ENCODE measurements at regions not wholly inside any gene's neighbourhood (a gene's known extent, or its start where the extent isn't known, plus 50 kb on each side); places are given as distances from the start of the nearest gene placed in this dataset.

DNA sequence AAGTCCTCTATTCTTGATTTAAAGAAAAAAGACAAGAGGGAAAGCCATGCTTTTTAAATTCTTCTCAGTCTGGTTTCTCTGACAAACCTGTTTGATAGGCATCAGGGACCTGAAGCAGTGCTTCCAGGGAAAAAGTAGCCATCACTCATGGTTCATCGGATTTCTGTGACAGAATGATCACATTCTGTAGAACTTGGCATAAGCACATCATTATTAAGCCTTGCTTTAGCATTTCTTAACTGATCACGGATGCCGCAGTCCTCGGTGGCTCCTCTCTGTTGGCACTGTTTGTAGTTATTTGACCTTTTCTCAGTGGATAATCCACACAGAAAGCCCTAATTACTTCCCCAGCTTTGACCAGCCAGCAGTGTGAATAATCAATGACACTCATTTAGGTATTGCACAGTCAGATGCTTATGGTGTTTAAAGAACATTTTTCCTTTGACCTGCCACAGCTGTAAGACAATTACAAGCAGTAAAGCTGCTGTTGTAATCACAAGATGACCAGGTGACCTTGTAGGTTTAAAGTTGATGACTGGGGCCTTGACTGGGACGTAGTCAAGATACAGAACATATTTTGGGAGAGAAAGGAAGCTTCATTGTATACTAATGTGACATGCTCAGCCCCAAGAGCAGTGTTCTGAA is 64.4 kb upstream of the SKAP2 start:
- TF ChIP-seq, protein P1, sequence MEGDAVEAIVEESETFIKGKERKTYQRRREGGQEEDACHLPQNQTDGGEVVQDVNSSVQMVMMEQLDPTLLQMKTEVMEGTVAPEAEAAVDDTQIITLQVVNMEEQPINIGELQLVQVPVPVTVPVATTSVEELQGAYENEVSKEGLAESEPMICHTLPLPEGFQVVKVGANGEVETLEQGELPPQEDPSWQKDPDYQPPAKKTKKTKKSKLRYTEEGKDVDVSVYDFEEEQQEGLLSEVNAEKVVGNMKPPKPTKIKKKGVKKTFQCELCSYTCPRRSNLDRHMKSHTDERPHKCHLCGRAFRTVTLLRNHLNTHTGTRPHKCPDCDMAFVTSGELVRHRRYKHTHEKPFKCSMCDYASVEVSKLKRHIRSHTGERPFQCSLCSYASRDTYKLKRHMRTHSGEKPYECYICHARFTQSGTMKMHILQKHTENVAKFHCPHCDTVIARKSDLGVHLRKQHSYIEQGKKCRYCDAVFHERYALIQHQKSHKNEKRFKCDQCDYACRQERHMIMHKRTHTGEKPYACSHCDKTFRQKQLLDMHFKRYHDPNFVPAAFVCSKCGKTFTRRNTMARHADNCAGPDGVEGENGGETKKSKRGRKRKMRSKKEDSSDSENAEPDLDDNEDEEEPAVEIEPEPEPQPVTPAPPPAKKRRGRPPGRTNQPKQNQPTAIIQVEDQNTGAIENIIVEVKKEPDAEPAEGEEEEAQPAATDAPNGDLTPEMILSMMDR (IDR thresholded peaks at IDR 0.05; ENCODE audit: control insufficient read depth, insufficient read depth, low read depth, low read length, missing control alignments): no peak
- no peak overlapping the region for H3K4me3 ChIP-seq (ENCODE audit: control insufficient read depth, low read depth, low read length)
- DNase-seq (ENCODE audit: low read depth): no peak

DNA sequence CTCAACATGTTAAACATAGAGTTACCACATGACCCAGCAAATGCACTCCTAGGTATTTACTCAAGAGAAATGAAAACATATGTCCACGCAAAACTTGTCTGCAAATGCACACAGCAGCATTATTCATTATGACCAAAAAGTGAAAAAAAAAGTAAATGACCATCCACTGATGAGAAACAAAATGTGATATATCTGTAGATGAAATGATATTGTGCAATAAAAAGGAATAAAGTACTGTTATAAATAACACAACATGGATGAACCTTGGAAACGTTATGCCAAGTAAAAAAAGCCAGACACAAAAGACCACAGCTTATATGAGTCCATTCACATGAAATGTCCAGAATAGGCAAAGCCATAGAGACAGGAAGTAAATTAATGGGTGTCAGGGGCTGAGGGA is 61.4 kb upstream of the SKAP2 start:
- H3K4me3 ChIP-seq (ENCODE audit: control insufficient read depth, low read depth, low read length): no peak overlapping the region
- TF ChIP-seq, protein P1 (IDR thresholded peaks at IDR 0.05; ENCODE audit: control insufficient read depth, insufficient read depth, low read depth, low read length, missing control alignments): no peak
- DNase-seq (ENCODE audit: low read depth): no peak

DNA sequence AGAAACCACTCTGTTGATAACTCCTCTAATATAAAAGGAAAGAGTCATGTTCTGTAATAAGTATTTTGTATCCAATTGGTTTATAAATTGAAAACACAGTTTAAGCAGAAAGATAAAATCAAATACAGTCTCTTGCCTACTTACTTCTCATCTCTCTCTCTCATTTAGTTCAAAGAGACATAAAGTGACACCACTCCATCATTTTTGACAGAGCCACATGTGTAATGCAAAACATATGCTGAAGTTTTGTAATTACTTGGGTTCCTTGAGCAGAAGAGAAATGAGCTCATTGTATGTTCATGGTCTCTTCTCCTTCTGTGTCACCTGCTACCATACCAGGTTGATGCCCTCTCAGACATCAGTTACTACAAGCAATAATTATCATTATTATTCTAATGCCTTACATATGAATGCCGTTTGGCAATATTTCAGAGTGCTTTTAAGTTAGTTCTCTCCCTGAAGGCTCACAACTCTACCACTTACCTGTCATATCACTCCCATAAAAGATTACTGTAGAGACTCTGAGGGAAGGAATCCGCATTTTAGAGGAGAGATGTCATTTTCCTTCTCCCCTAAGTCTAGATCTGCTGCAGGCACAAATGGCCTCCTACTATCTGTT is 59.9 kb upstream of the SKAP2 start:
- H3K4me3 ChIP-seq (ENCODE audit: control insufficient read depth, low read depth, low read length): no peak overlapping the region
- TF ChIP-seq, protein P1 (IDR thresholded peaks at IDR 0.05; ENCODE audit: control insufficient read depth, insufficient read depth, low read depth, low read length, missing control alignments): no peak
- DNase-seq (ENCODE audit: low read depth): no peak

DNA sequence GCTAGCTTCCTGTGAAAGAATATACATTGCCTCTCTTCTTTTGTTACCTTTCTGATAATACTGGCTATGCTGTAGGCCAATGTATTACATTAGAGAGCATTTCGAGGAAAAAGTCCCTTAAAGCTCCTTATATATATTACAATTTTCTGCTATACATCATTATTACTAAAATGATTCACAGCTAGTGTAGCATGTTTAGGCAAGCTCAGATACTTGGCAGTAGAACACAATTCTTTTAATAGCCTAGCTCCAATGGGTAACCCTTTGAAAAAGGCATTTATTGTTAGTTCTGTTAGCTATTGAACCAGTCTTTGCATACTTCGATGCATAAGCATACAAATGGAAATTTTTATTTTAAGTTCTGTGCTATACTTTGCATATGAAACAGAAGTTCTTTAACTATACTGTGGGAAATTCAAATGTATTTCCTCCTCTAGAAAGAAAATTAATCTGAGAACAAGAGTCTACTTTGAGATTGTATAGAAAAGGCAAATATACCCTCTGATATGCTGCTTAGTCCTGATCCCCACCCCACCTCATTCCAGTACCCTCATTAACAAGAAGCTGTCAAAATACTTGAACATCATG is 55.6 kb upstream of the SKAP2 start:
- TF ChIP-seq, protein P1 (IDR thresholded peaks at IDR 0.05; ENCODE audit: control insufficient read depth, insufficient read depth, low read depth, low read length, missing control alignments): no peak
- H3K4me3 ChIP-seq (ENCODE audit: control insufficient read depth, low read depth, low read length): no peak overlapping the region
- DNase-seq (ENCODE audit: low read depth): no peak

DNA sequence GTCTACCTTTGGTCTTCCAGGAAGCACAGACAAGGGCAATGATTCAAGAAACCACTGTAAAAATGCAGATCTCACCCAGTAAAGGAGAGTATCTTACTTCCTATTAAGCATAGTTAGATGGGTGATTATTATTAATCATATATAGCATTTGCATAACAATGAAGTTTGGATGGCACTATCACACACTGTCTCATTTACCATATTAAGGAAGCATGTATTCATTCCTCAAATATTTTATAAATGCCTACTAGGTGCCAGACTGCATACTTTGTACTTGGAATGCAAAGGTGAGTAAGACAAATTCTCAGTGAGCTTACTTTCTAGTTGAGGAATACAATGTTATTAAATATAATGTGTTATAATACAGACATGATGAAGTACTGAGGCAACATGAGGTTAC is 53.9 kb upstream of the SKAP2 start:
- TF ChIP-seq, protein P1 (IDR thresholded peaks at IDR 0.05; ENCODE audit: control insufficient read depth, insufficient read depth, low read depth, low read length, missing control alignments): no peak
- no peak for DNase-seq (ENCODE audit: low read depth)
- no peak overlapping the region for H3K4me3 ChIP-seq (ENCODE audit: control insufficient read depth, low read depth, low read length)

DNA sequence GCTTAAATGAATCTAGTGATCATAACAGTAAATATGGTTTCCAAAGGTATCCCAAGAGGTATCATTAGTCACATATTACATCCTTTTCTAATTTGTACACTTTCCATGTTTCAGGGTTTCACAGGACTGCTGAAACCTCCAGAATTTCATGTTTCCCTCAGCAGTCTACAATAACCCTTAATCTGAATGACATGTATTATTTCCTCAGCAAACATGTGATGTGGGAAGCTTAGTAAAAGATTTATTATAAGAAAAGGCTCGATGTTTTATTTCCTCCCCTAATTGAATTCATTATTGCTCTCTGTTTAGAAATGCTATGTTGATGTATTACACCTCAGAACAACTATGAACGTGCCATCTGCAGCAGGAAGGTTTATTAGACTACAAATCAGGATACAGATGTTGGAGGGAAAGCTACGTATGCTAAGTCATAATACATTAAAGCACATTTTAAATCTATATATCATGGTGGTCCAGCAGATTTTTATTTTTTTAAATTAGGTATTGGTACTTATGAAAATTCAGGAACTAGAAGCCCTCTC is 52.5 kb upstream of the SKAP2 start:
- TF ChIP-seq, protein P1 (IDR thresholded peaks at IDR 0.05; ENCODE audit: control insufficient read depth, insufficient read depth, low read depth, low read length, missing control alignments): no peak

More for the DNA sequence above, 52.5 kb upstream of the SKAP2 start:
- DNase-seq (ENCODE audit: low read depth): no peak
- no peak overlapping the region for H3K4me3 ChIP-seq (ENCODE audit: control insufficient read depth, low read depth, low read length)
